ENCODE measurements at regions not wholly inside any gene's neighbourhood (a gene's known extent, or its start where the extent isn't known, plus 50 kb on each side); places are given as distances from the start of the nearest gene placed in this dataset.

- TF ChIP-seq CTCF (IDR thresholded peaks at IDR 0.05): no peak
- Histone ChIP-seq H3K27ac (no peak overlapping the region), H3K27me3 (no peaks in the 10 kb centered on the region), H3K9me3 (no peaks in the 10 kb centered on the region), H3K4me3 (no peak overlapping the region), H3K36me3 (no peaks in the 10 kb centered on the region), H3K4me1 (no peaks in the 10 kb centered on the region)
- DNase-seq (ENCODE audit: low spot score): no peak
Observed at GRCh38 chr12:93288626-93289025, 89.1 kb upstream of the NUDT4 start.

GRCh38 chr12:93290391-93290790, 87.3 kb upstream of the NUDT4 start:
- H3K4me1 ChIP-seq: no peaks in the 10 kb centered on the region

GRCh38 chr12:93292213-93292612, 85.5 kb upstream of the NUDT4 start:
- no peaks in the 10 kb centered on the region for H3K36me3 ChIP-seq
- no peaks in the 10 kb centered on the region for H3K9me3 ChIP-seq
- H3K27ac ChIP-seq: no peak overlapping the region
- DNase-seq (ENCODE audit: low spot score): no peak
- no peaks in the 10 kb centered on the region for H3K4me1 ChIP-seq
- no peak overlapping the region for H3K4me3 ChIP-seq
- H3K27me3 ChIP-seq: no peaks in the 10 kb centered on the region
- no peak for TF ChIP-seq CTCF (IDR thresholded peaks at IDR 0.05)

More at GRCh38 chr12:93290391-93290790, 87.3 kb upstream of the NUDT4 start:
- Histone ChIP-seq H3K4me3 (no peak overlapping the region), H3K36me3 (no peaks in the 10 kb centered on the region), H3K9me3 (no peaks in the 10 kb centered on the region), H3K27me3 (no peaks in the 10 kb centered on the region), H3K27ac (no peak overlapping the region)
- DNase-seq (ENCODE audit: low spot score): no peak
- no peak for TF ChIP-seq CTCF (IDR thresholded peaks at IDR 0.05)

- no peak for DNase-seq (ENCODE audit: low spot score)
- H3K4me1 ChIP-seq: no peaks in the 10 kb centered on the region
- no peaks in the 10 kb centered on the region for H3K36me3 ChIP-seq
- H3K27ac ChIP-seq: no peak overlapping the region
- TF ChIP-seq CTCF (IDR thresholded peaks at IDR 0.05): no peak
- no peaks in the 10 kb centered on the region for H3K27me3 ChIP-seq
- no peak overlapping the region for H3K4me3 ChIP-seq
- H3K9me3 ChIP-seq: no peaks in the 10 kb centered on the region
Observed at GRCh38 chr12:93292731-93293566, 84.8 kb upstream of the NUDT4 start.

GRCh38 chr12:93297032-93297431, 80.7 kb upstream of the NUDT4 start:
- Histone ChIP-seq H3K4me3 (no peak overlapping the region), H3K9me3 (no peaks in the 10 kb centered on the region), H3K27me3 (no peaks in the 10 kb centered on the region), H3K4me1 (peaks cover 0 to 16% of the 10 kb centered on the region in 2 donors), H3K36me3 (no peaks in the 10 kb centered on the region), H3K27ac (no peak overlapping the region)
- no peak for DNase-seq (ENCODE audit: low spot score)
- no peak for TF ChIP-seq CTCF (IDR thresholded peaks at IDR 0.05)

GRCh38 chr12:93297536-93297935, 80.2 kb upstream of the NUDT4 start:
- no peak for DNase-seq (ENCODE audit: low spot score)
- Histone ChIP-seq H3K36me3 (no peaks in the 10 kb centered on the region), H3K27ac (no peak overlapping the region), H3K9me3 (no peaks in the 10 kb centered on the region), H3K4me3 (no peak overlapping the region), H3K27me3 (no peaks in the 10 kb centered on the region), H3K4me1 (peaks cover 0 to 21% of the 10 kb centered on the region in 2 donors)
- no peak for TF ChIP-seq CTCF (IDR thresholded peaks at IDR 0.05)
